WERI-Rb-1 (cell line): ENCODE measurements at regions not wholly inside any gene's neighbourhood (a gene's known extent, or its start where the extent isn't known, plus 50 kb on each side); places are given as distances from the start of the nearest gene placed in this dataset.

ENCODE experiments used
- DNase-seq: peaks from one replicate; pipeline ENCODE4 v3.0.0-alpha.2; 2020
- H3K27ac ChIP-seq: fragments of 250-450 bp; sonication (Bioruptor Pico); 2 replicates; pipeline ENCODE4 v1.5.1; 2020; ENCODE audit warnings: mild to moderate bottlenecking, moderate library complexity
- H3K27me3 ChIP-seq: fragments of 250-450 bp; sonication (Bioruptor Pico); 2 replicates; pipeline ENCODE4 v1.5.1; 2021; ENCODE audit warnings: mild to moderate bottlenecking, low read depth, moderate library complexity; ENCODE audit not compliant: insufficient read depth, severe bottlenecking
- H3K36me3 ChIP-seq: fragments of 250-450 bp; sonication (Bioruptor Pico); 2 replicates; pipeline ENCODE4 v1.5.1; 2020; ENCODE audit warnings: mild to moderate bottlenecking, moderate library complexity
- H3K4me3 ChIP-seq: 2 replicates; pipeline ENCODE4 v1.5.1; 2011; ENCODE audit warnings: low read depth, mild to moderate bottlenecking, control low read depth, low read length
- H3K9me3 ChIP-seq: fragments of 250-450 bp; sonication (Bioruptor Pico); 2 replicates; pipeline ENCODE4 v1.5.1; 2021; ENCODE audit warnings: mild to moderate bottlenecking, moderate library complexity; ENCODE audit not compliant: severe bottlenecking
- TF ChIP-seq, protein P1 (sequence below): IDR thresholded peaks from 2 replicates; pipeline ENCODE4 v1.5.1; 2011; ENCODE audit warnings: low read depth, mild to moderate bottlenecking, control low read depth, inconsistent platforms, low read length

DNA sequence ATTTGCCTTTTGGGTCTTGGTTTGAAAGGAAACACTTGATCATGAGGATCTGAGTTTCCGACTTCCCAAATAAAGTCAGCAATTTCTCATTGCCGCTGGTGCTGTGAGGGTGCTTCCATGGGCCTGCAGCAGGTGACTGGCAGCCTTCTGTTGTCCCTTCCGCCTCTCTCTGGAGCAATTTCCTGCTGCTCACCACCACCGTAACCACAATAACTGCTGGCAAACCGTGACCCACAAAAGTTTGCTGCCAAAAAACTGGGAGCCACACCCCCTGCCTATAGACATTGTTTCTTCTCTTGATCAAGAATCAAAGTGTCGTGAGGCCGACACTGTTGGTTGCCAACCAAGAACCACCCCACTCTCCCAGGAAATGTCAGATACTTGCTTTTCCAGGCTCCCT, 164.0 kb downstream of the NR2F2 start:
- no peak for DNase-seq
- H3K36me3 ChIP-seq, result no peaks in the 10 kb centered on the region
- TF ChIP-seq, protein P1, sequence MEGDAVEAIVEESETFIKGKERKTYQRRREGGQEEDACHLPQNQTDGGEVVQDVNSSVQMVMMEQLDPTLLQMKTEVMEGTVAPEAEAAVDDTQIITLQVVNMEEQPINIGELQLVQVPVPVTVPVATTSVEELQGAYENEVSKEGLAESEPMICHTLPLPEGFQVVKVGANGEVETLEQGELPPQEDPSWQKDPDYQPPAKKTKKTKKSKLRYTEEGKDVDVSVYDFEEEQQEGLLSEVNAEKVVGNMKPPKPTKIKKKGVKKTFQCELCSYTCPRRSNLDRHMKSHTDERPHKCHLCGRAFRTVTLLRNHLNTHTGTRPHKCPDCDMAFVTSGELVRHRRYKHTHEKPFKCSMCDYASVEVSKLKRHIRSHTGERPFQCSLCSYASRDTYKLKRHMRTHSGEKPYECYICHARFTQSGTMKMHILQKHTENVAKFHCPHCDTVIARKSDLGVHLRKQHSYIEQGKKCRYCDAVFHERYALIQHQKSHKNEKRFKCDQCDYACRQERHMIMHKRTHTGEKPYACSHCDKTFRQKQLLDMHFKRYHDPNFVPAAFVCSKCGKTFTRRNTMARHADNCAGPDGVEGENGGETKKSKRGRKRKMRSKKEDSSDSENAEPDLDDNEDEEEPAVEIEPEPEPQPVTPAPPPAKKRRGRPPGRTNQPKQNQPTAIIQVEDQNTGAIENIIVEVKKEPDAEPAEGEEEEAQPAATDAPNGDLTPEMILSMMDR, result no peak
- H3K27me3 ChIP-seq, result peaks cover 67% of the 10 kb centered on the region
- H3K4me3 ChIP-seq, result no peak overlapping the region
- H3K9me3 ChIP-seq, result no peaks in the 10 kb centered on the region
- H3K27ac ChIP-seq, result no peak overlapping the region

DNA sequence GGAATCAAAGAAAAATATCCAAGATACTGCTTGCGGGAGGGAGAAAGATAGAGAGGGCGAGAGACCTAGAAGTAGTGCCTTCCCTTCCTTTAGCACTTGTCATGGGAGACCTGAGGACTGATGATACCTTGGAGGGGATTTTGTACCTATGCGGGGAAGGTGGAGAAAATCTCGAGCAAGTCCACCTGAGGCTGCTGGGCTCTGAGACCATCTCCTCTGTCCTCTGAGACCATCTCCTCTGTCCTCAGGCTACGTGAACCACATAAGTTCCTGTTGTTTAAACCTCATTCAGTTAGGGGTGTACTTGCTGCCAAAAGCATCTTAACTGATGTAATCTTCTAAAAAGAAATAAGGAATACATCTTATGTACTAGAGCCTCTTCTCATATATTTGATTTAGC, 164.9 kb downstream of the NR2F2 start:
- Histone ChIP-seq H3K36me3 (no peaks in the 10 kb centered on the region), H3K9me3 (no peaks in the 10 kb centered on the region), H3K27me3 (peaks cover 70% of the 10 kb centered on the region), H3K4me3 (no peak overlapping the region), H3K27ac (no peak overlapping the region)
- TF ChIP-seq, protein P1, result no peak
- DNase-seq, result no peak

DNA sequence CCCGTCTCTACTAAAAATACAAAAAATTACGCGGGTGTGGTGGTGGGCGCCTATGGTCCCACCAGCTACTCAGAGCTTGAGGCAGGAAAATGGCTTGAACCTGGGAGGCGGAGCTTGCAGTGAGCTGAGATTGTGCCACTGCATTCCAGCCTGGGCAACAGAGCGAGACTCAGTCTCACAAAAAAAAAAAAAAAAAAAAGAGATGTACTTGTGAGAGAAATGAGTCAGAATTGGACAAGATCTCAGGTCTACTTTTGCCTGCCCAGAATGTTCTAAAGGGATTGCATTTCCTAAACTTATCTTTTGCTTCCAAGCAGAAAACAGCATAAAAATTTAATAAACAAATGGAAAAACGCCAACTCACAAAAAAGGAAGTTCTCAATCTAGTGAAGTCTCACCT, 167.5 kb downstream of the NR2F2 start:
- TF ChIP-seq, protein P1, result no peak
- H3K36me3 ChIP-seq, result no peaks in the 10 kb centered on the region
- H3K9me3 ChIP-seq, result no peaks in the 10 kb centered on the region
- no peak overlapping the region for H3K27ac ChIP-seq
- H3K4me3 ChIP-seq, result no peak overlapping the region
- DNase-seq, result no peak
- H3K27me3 ChIP-seq, result peaks cover 67% of the 10 kb centered on the region

DNA sequence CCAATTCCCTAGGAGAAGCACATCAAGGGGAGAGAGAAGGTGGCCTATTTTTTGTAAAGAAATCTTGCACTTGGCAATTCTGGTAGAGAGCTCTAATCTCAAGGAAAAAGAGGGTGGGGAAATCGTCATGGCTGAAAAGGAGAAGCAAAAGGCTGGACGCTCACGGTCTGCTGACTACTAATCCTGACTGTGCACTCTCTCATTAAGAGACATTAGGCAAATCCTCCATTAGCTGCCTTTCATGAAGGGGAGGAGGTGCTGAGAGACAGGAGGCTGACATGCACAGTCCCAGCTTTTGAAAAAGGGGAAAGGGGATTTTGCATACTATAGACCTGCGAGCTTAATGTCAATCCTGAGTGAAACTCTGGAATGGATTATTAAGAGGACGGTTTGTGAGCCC, 170.0 kb downstream of the NR2F2 start:
- Histone ChIP-seq H3K27ac (no peak overlapping the region), H3K36me3 (no peaks in the 10 kb centered on the region), H3K27me3 (peaks cover 58% of the 10 kb centered on the region), H3K9me3 (no peaks in the 10 kb centered on the region), H3K4me3 (no peak overlapping the region)
- TF ChIP-seq, protein P1, result no peak
- no peak for DNase-seq

DNA sequence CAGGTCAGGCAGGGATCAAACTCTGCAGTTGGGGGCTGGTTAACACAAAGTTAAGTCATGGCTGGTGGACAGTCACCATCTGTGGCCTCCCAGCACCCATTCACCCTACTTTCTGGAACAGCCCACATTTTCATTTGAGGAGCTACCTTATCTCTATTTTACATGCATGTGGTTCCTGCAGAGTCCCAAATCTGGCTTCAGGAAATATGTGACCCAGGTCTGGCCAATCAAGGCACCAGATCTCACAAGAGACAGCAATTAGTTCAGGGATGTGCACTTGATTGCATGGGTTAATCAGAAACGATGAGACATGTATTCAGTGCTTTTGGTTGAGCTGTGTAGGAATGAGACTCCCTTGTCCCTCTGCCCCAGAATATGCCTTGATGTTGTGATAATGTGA, 170.9 kb downstream of the NR2F2 start:
- Histone ChIP-seq H3K27me3 (peaks cover 57% of the 10 kb centered on the region), H3K9me3 (no peaks in the 10 kb centered on the region), H3K27ac (no peak overlapping the region), H3K4me3 (no peak overlapping the region), H3K36me3 (no peaks in the 10 kb centered on the region)
- DNase-seq, result no peak
- TF ChIP-seq, protein P1, result no peak

DNA sequence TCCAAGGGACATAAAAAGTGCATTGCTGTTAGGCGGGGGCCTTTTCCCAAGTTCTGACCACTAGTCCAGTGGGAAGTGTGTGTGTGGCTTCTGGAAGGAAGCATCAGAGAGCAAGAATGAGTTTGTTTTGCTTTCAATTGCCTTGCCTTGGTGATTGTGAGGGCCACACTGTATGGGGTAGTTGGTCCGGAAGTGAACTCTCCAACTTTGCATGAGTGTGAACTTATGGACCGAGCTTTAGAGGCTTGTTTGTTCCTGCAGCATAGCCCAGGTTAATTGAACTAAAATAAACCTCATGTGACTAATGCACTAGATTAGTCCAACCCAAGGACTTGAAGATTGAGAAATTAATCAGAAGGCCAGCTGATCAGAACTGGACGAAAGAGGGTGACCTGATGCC, 171.7 kb downstream of the NR2F2 start:
- TF ChIP-seq, protein P1, result no peak
- H3K27ac ChIP-seq, result no peak overlapping the region
- peaks cover 54% of the 10 kb centered on the region for H3K27me3 ChIP-seq
- no peaks in the 10 kb centered on the region for H3K9me3 ChIP-seq
- DNase-seq, result no peak
- no peaks in the 10 kb centered on the region for H3K36me3 ChIP-seq
- H3K4me3 ChIP-seq, result no peak overlapping the region
